ENCODE measurements at regions not wholly inside any gene's neighbourhood (a gene's known extent, or its start where the extent isn't known, plus 50 kb on each side); places are given as distances from the start of the nearest gene placed in this dataset.

- Mint-ChIP-seq H3K27ac (no peak overlapping the region), H3K4me3 (no peak overlapping the region), H3K36me3 (ENCODE audit: low read depth) (no peaks in the 10 kb centered on the region), H3K9me3 (peaks cover 5% of the 10 kb centered on the region), H3K27me3 (ENCODE audit: insufficient read depth) (peaks cover under 1% of the 10 kb centered on the region), H3K4me1 (no peaks in the 10 kb centered on the region)
- WGBS, 2 experiments (ENCODE audit: insufficient coverage in 1 of 2, insufficient read length in 1 of 2), result 93 to 97% methylated on average over 8 to 9 of the region's 10 CpGs
- Histone ChIP-seq H3K27me3 (ENCODE audit: control insufficient read depth, insufficient read depth, low read length, poor library complexity, severe bottlenecking) (no peaks in the 10 kb centered on the region), H3K36me3 (ENCODE audit: control insufficient read depth, insufficient read depth, low read length) (no peaks in the 10 kb centered on the region), H3K4me3 (ENCODE audit: low read length) (no peak overlapping the region), H3K27ac (ENCODE audit: low read depth, low read length) (no peak overlapping the region), H3K9me3 (ENCODE audit: control insufficient read depth, low read length) (peaks cover 6% of the 10 kb centered on the region), H3K4me1 (ENCODE audit: control insufficient read depth, insufficient read depth, low read length) (no peaks in the 10 kb centered on the region), H3K9ac (ENCODE audit: extremely low read depth, low read length, poor library complexity, severe bottlenecking) (no peak overlapping the region)
- no peak for DNase-seq
- no peak for TF ChIP-seq CTCF (conservative IDR thresholded peaks at IDR 0.05)
These were observed 60.1 kb downstream of the IRX3 start for GRCh38 chr16:54226296-54227010.

DNA sequence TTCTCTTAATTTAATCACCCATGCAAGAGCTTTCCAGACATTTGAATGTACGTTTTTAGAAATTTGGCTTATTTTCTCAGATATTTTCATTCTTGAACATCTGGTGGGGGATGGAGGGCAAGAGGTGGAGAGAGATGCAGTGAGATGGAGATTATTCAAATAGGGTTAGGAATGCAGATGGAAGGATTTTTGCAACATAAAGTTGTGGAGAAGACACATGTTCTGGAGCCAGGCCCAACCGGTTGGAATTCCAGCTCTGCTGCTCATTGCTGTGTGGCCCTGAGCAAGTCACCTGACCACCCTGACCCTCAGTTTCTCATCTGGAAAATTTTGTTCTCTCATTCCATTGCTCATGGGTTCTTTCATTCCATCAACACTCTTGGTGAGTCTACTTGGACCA is 66.9 kb downstream of the IRX3 start:
- Histone ChIP-seq H3K9me3 (ENCODE audit: control insufficient read depth, low read length) (no peaks in the 10 kb centered on the region), H3K4me1 (ENCODE audit: control insufficient read depth, insufficient read depth, low read length) (no peaks in the 10 kb centered on the region), H3K27ac (ENCODE audit: low read depth, low read length) (no peak overlapping the region), H3K36me3 (ENCODE audit: control insufficient read depth, insufficient read depth, low read length) (no peaks in the 10 kb centered on the region), H3K27me3 (ENCODE audit: control insufficient read depth, insufficient read depth, low read length, poor library complexity, severe bottlenecking) (no peaks in the 10 kb centered on the region), H3K9ac (ENCODE audit: extremely low read depth, low read length, poor library complexity, severe bottlenecking) (no peak overlapping the region), H3K4me3 (ENCODE audit: low read length) (no peak overlapping the region)
- H3K9me3 Mint-ChIP-seq, result no peaks in the 10 kb centered on the region
- H3K4me3 Mint-ChIP-seq, result no peak overlapping the region
- no peaks in the 10 kb centered on the region for H3K36me3 Mint-ChIP-seq (ENCODE audit: low read depth)
- H3K4me1 Mint-ChIP-seq, result no peaks in the 10 kb centered on the region
- H3K27me3 Mint-ChIP-seq (ENCODE audit: insufficient read depth), result peaks cover 9% of the 10 kb centered on the region
- WGBS, 2 experiments (ENCODE audit: insufficient coverage in 1 of 2, insufficient read length in 1 of 2), result 88 to 100% methylated on average over 2 of the region's 2 CpGs
- no peak for DNase-seq
- H3K27ac Mint-ChIP-seq, result no peak overlapping the region
- TF ChIP-seq CTCF (conservative IDR thresholded peaks at IDR 0.05), result no peak

- Histone ChIP-seq H3K9me3 (ENCODE audit: control insufficient read depth, low read length) (no peaks in the 10 kb centered on the region), H3K27ac (ENCODE audit: low read depth, low read length) (no peak overlapping the region), H3K36me3 (ENCODE audit: control insufficient read depth, insufficient read depth, low read length) (no peaks in the 10 kb centered on the region), H3K9ac (ENCODE audit: extremely low read depth, low read length, poor library complexity, severe bottlenecking) (no peak overlapping the region), H3K4me3 (ENCODE audit: low read length) (no peak overlapping the region), H3K27me3 (ENCODE audit: control insufficient read depth, insufficient read depth, low read length, poor library complexity, severe bottlenecking) (no peaks in the 10 kb centered on the region), H3K4me1 (ENCODE audit: control insufficient read depth, insufficient read depth, low read length) (no peaks in the 10 kb centered on the region)
- H3K27me3 Mint-ChIP-seq (ENCODE audit: insufficient read depth), result peaks cover 17% of the 10 kb centered on the region
- DNase-seq, result no peak
- H3K27ac Mint-ChIP-seq, result no peak overlapping the region
- WGBS, 2 experiments (ENCODE audit: insufficient coverage in 1 of 2, insufficient read length in 1 of 2), result 78 to 94% methylated on average over 2 to 4 of the region's 4 CpGs
- H3K36me3 Mint-ChIP-seq (ENCODE audit: low read depth), result no peaks in the 10 kb centered on the region
- H3K9me3 Mint-ChIP-seq, result no peaks in the 10 kb centered on the region
- TF ChIP-seq CTCF (conservative IDR thresholded peaks at IDR 0.05), result no peak
- no peak overlapping the region for H3K4me3 Mint-ChIP-seq
- peaks cover 14% of the 10 kb centered on the region for H3K4me1 Mint-ChIP-seq
These were observed 69.9 kb downstream of the IRX3 start for GRCh38 chr16:54216688-54217087.

All from endodermal cell (in vitro differentiated cells).